HCT116 (cell line): ENCODE measurements at regions not wholly inside any gene's neighbourhood (a gene's known extent, or its start where the extent isn't known, plus 50 kb on each side); places are given as distances from the start of the nearest gene placed in this dataset.

Experiments used
- ATAC-seq: fragments of 200-7000 bp; cut with Tn5 transposase; 2 replicates; pipeline ENCODE4 v1.9.1; 2020; ENCODE audit warnings: mild to moderate bottlenecking, moderate library complexity
- BruUV-seq: library from RNA; stranded (reverse); fragments of 400-500 nt; replicated peaks from 2 replicates; lab custom pipeline; 2021; lab: Mats Ljungman, UMichigan
- CTCF ChIA-PET: fragments of 300-600 bp; sonication (Branson Sonifier 250); formaldehyde crosslinking; loops from one replicate; lab custom pipeline; 2021; ENCODE audit warnings: antibody characterized with exemption; lab: Charles Lee
- POLR2A ChIA-PET: fragments of 300-600, 350-600 bp; sonication (Branson Sonifier 250); formaldehyde crosslinking; loops from one replicate; lab custom pipeline; 2021; ENCODE audit warnings: antibody characterized with exemption; lab: Charles Lee
- RAD21 ChIA-PET, 2 experiments: fragments of 300-600 bp; sonication (Branson Sonifier 250); formaldehyde crosslinking; loops; one replicate each; lab custom pipeline; 2023; ENCODE audit warnings: low total read pairs in 2 of 2; ENCODE audit not compliant: uncharacterized antibody in 2 of 2, unreplicated experiment in 2 of 2, low non-redundant PET in 1 of 2; lab: Charles Lee
- DNase-seq: peaks from one replicate; pipeline ENCODE4 v3.0.0-alpha.2; 2010; ENCODE audit warnings: low read depth, low spot score
- H2AFZ ChIP-seq: fragments of 200-600 bp; shearing (Covaris generic), sonication (generic); 2 replicates; pipeline ENCODE4 v1.6.1; 2017; ENCODE audit warnings: low read depth, mixed run types, mixed read lengths, antibody characterized with exemption, low read length; ENCODE audit not compliant: poor library complexity, severe bottlenecking
- H3K27ac ChIP-seq: 2 replicates; pipeline ENCODE4 v1.5.1; 2012; ENCODE audit warnings: low read depth, low read length
- H3K27me3 ChIP-seq: fragments of 200-600 bp; sonication (generic); 2 replicates; pipeline ENCODE4 v1.6.1; 2016; ENCODE audit warnings: mixed run types, low read length, mixed read lengths; ENCODE audit not compliant: insufficient read depth
- H3K36me3 ChIP-seq, 2 experiments: fragments of 200-500 bp in 1 of 2; fragments of 200-600 bp in 1 of 2; sonication (Bioruptor generic) in 1 of 2; sonication (generic) in 1 of 2; 2 replicates each; pipeline versions ENCODE4 v1.5.1 to v1.6.1; 2014 to 2016; ENCODE audit warnings: low read length in 2 of 2, inconsistent platforms in 1 of 2, mixed read lengths in 1 of 2, mixed run types in 1 of 2; ENCODE audit not compliant: insufficient read depth in 2 of 2, control insufficient read depth in 1 of 2
- H3K4me1 ChIP-seq, 2 experiments: fragments of 200-600 bp in 1 of 2; sonication (generic) in 1 of 2; 2 replicates each; pipeline versions ENCODE4 v1.5.1 to v1.6.1; 2012 to 2017; ENCODE audit warnings: low read length in 2 of 2, inconsistent platforms in 1 of 2, mild to moderate bottlenecking in 1 of 2, mixed read lengths in 1 of 2, mixed run types in 1 of 2, moderate library complexity in 1 of 2; ENCODE audit not compliant: insufficient read depth in 2 of 2, control insufficient read depth in 1 of 2
- H3K4me2 ChIP-seq: fragments of 200-600 bp; sonication (generic); 2 replicates; pipeline ENCODE4 v1.6.1; 2017; ENCODE audit warnings: mixed run types, low read length, mixed read lengths
- H3K4me3 ChIP-seq, 2 experiments: fragments of 200-600 bp in 1 of 2; sonication (generic) in 1 of 2; replicated peaks in 1 of 2; 2 replicates each; pipeline ENCODE4 v1.5.1; 2011 to 2016; ENCODE audit warnings: low read length in 2 of 2, control low read depth in 1 of 2, low read depth in 1 of 2, mild to moderate bottlenecking in 1 of 2, mixed read lengths in 1 of 2, mixed run types in 1 of 2
- H3K79me2 ChIP-seq: fragments of 200-600 bp; sonication (generic); 2 replicates; pipeline ENCODE4 v1.6.1; 2017; ENCODE audit warnings: mild to moderate bottlenecking, mixed run types, low read length, moderate library complexity, mixed read lengths; ENCODE audit not compliant: insufficient read depth
- H3K9ac ChIP-seq: fragments of 200-600 bp; sonication (generic); 2 replicates; pipeline ENCODE4 v1.6.1; 2016; ENCODE audit warnings: low read length, mixed read lengths
- H3K9me2 ChIP-seq: fragments of 200-600 bp; sonication (generic), shearing (Covaris generic); 2 replicates; pipeline ENCODE4 v1.6.1; 2017; ENCODE audit warnings: mixed run types, mild to moderate bottlenecking, moderate library complexity; ENCODE audit not compliant: insufficient read depth
- H3K9me3 ChIP-seq, 2 experiments: fragments of 200-500 bp in 1 of 2; fragments of 200-600 bp in 1 of 2; sonication (Bioruptor generic) in 1 of 2; sonication (generic) in 1 of 2; 2 replicates each; pipeline ENCODE4 v1.6.1; 2014 to 2017; ENCODE audit warnings: low read length in 2 of 2, mixed read lengths in 2 of 2, inconsistent platforms in 1 of 2, low read depth in 1 of 2, mild to moderate bottlenecking in 1 of 2, mixed run types in 1 of 2, moderate library complexity in 1 of 2; ENCODE audit not compliant: control insufficient read depth in 1 of 2, insufficient read depth in 1 of 2
- H4K20me1 ChIP-seq: fragments of 200-600 bp; sonication (generic), shearing (Covaris generic); 2 replicates; pipeline ENCODE4 v1.6.1; 2017; ENCODE audit warnings: mixed run types, mild to moderate bottlenecking, moderate library complexity; ENCODE audit not compliant: insufficient read depth
- CBX3 ChIP-seq: IDR thresholded peaks from 2 replicates; pipeline ENCODE4 v1.6.1; 2012; ENCODE audit warnings: low read depth
- CEBPB ChIP-seq: IDR thresholded peaks from 2 replicates; pipeline ENCODE4 v1.6.1; 2012; ENCODE audit warnings: low read depth
- EGR1 ChIP-seq: IDR thresholded peaks from 2 replicates; pipeline ENCODE4 v1.6.1; 2012; ENCODE audit warnings: low read depth
- ELF1 ChIP-seq: IDR thresholded peaks from 2 replicates; pipeline ENCODE4 v1.6.1; 2012; ENCODE audit warnings: low read depth, borderline replicate concordance
- EZH2phosphoT487 ChIP-seq: fragments of 200-600 bp; IDR thresholded peaks from 2 replicates; pipeline ENCODE4 v1.6.1; 2018; ENCODE audit warnings: antibody characterized with exemption, borderline replicate concordance
- FOSL1 ChIP-seq: IDR thresholded peaks from 2 replicates; pipeline ENCODE4 v1.6.1; 2012; ENCODE audit warnings: low read depth
- JUND ChIP-seq: IDR thresholded peaks from 2 replicates; pipeline ENCODE4 v1.6.1; 2012
- POLR2A ChIP-seq: IDR thresholded peaks from 2 replicates; pipeline ENCODE4 v1.7.0; 2011; ENCODE audit warnings: borderline replicate concordance; ENCODE audit not compliant: insufficient read depth, insufficient read length; ENCODE audit errors: extremely low read depth
- POLR2AphosphoS5 ChIP-seq: IDR thresholded peaks from 2 replicates; pipeline ENCODE4 v1.6.1; 2011; ENCODE audit warnings: mild to moderate bottlenecking, low read depth, low read length, moderate library complexity
- REST ChIP-seq: IDR thresholded peaks from 2 replicates; pipeline ENCODE4 v1.6.1; 2012; ENCODE audit warnings: low read depth
- SIN3A ChIP-seq: IDR thresholded peaks from 2 replicates; pipeline ENCODE4 v1.6.1; 2012; ENCODE audit warnings: low read depth
- SP1 ChIP-seq: IDR thresholded peaks from 2 replicates; pipeline ENCODE4 v1.6.1; 2012; ENCODE audit warnings: low read depth
- YY1 ChIP-seq: IDR thresholded peaks from 2 replicates; pipeline ENCODE4 v1.6.1; 2011; ENCODE audit warnings: low read length, low read depth, moderate library complexity, mild to moderate bottlenecking; ENCODE audit not compliant: insufficient replicate concordance; ENCODE audit errors: extremely low read depth
- ZFX ChIP-seq: fragments of 450-650 bp; IDR thresholded peaks from 2 replicates; pipeline ENCODE4 v1.6.1; 2017
- ZNF274 ChIP-seq: fragments of 200-500 bp; sonication (Bioruptor generic); IDR thresholded peaks from 2 replicates; pipeline ENCODE4 v1.6.1; 2014; ENCODE audit warnings: mild to moderate bottlenecking, low read depth, low read length, inconsistent platforms
- intact Hi-C: fragments of 100-400 bp; cut with micrococcal nuclease; formaldehyde crosslinking; loops from 2 replicates; pipeline ENCODE4 v1.10.0; 2022
- TF ChIP-seq, protein P1 (sequence below), 3 experiments: fragments of 200-600 bp in 1 of 3; sonication (generic) in 1 of 3; IDR thresholded peaks in 2 of 3; conservative IDR thresholded peaks in 1 of 3; 2 replicates each; pipeline ENCODE4 v1.5.1; 2012 to 2017; ENCODE audit warnings: low read depth in 2 of 3, low read length in 2 of 3, antibody characterized with exemption in 1 of 3, borderline replicate concordance in 1 of 3, control low read depth in 1 of 3, mild to moderate bottlenecking in 1 of 3, mixed read lengths in 1 of 3, mixed run types in 1 of 3, moderate library complexity in 1 of 3; ENCODE audit not compliant: insufficient read depth in 1 of 3
- TF ChIP-seq, protein P2 (sequence below): IDR thresholded peaks from 2 replicates; pipeline ENCODE4 v1.6.1; 2011; ENCODE audit warnings: mild to moderate bottlenecking, low read length, moderate library complexity; ENCODE audit not compliant: insufficient replicate concordance; ENCODE audit errors: extremely low read depth

- no peak overlapping the region for H3K27ac ChIP-seq
- CTCF ChIA-PET = no interaction called here
- no peaks in the 10 kb centered on the region for H4K20me1 ChIP-seq
- RAD21 ChIA-PET = no interaction called here
- no peak for ATAC-seq
- H2AFZ ChIP-seq = no peak overlapping the region
- no peak for DNase-seq
- intact Hi-C loops = no loop called here
- H3K36me3 ChIP-seq = no peaks in the 10 kb centered on the region
- no peaks in the 10 kb centered on the region for H3K9me2 ChIP-seq
- no peak overlapping the region for H3K9ac ChIP-seq
- POLR2A ChIA-PET = no interaction called here
- no peak overlapping the region for H3K4me3 ChIP-seq
- H3K27me3 ChIP-seq = peaks cover 27% of the 10 kb centered on the region
- BruUV-seq = no TSS peak
- TF ChIP-seq, protein P1, sequence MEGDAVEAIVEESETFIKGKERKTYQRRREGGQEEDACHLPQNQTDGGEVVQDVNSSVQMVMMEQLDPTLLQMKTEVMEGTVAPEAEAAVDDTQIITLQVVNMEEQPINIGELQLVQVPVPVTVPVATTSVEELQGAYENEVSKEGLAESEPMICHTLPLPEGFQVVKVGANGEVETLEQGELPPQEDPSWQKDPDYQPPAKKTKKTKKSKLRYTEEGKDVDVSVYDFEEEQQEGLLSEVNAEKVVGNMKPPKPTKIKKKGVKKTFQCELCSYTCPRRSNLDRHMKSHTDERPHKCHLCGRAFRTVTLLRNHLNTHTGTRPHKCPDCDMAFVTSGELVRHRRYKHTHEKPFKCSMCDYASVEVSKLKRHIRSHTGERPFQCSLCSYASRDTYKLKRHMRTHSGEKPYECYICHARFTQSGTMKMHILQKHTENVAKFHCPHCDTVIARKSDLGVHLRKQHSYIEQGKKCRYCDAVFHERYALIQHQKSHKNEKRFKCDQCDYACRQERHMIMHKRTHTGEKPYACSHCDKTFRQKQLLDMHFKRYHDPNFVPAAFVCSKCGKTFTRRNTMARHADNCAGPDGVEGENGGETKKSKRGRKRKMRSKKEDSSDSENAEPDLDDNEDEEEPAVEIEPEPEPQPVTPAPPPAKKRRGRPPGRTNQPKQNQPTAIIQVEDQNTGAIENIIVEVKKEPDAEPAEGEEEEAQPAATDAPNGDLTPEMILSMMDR (IDR thresholded peaks at IDR 0.05 in 2 of 3, conservative IDR thresholded peaks at IDR 0.05 in 1 of 3; ENCODE audit: borderline replicate concordance in 1 of 3, insufficient read depth in 1 of 3, low read depth in 2 of 3, low read length in 2 of 3) = no peak
- TF ChIP-seq, protein P2, sequence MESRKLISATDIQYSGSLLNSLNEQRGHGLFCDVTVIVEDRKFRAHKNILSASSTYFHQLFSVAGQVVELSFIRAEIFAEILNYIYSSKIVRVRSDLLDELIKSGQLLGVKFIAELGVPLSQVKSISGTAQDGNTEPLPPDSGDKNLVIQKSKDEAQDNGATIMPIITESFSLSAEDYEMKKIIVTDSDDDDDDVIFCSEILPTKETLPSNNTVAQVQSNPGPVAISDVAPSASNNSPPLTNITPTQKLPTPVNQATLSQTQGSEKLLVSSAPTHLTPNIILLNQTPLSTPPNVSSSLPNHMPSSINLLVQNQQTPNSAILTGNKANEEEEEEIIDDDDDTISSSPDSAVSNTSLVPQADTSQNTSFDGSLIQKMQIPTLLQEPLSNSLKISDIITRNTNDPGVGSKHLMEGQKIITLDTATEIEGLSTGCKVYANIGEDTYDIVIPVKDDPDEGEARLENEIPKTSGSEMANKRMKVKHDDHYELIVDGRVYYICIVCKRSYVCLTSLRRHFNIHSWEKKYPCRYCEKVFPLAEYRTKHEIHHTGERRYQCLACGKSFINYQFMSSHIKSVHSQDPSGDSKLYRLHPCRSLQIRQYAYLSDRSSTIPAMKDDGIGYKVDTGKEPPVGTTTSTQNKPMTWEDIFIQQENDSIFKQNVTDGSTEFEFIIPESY = no peak
- TF ChIP-seq SP1 = no peak
- TF ChIP-seq CEBPB = no peak
- TF ChIP-seq JUND = no peak
- TF ChIP-seq REST = no peak
- TF ChIP-seq ZFX = no peak
- TF ChIP-seq YY1 = no peak
- TF ChIP-seq CBX3 = no peak
- no peak for TF ChIP-seq EZH2phosphoT487
- no peak for TF ChIP-seq POLR2AphosphoS5
- TF ChIP-seq SIN3A = no peak
- TF ChIP-seq FOSL1 = no peak
- TF ChIP-seq EGR1 = no peak
- no peak for TF ChIP-seq ZNF274
- TF ChIP-seq ELF1 = no peak
- TF ChIP-seq POLR2A = no peak
- no peaks in the 10 kb centered on the region for H3K79me2 ChIP-seq
- H3K4me2 ChIP-seq = no peak overlapping the region
- H3K4me1 ChIP-seq = no peaks in the 10 kb centered on the region
- H3K9me3 ChIP-seq = no peaks in the 10 kb centered on the region
These were observed 58.4 kb upstream of the RCN1 start for GRCh38 chr11:32032478-32032877.
